Endothelial cell of umbilical vein (primary cell): ENCODE measurements at regions not wholly inside any gene's neighbourhood (a gene's known extent, or its start where the extent isn't known, plus 50 kb on each side); places are given as distances from the start of the nearest gene placed in this dataset.

Experiments
- BruUV-seq: library from RNA; stranded (reverse); fragments of 400-500 nt; replicated peaks from 2 replicates; lab custom pipeline; 2021; lab: Mats Ljungman, UMichigan
- CTCF ChIA-PET: fragments of 300-600, 350-600 bp; sonication (Branson Sonifier 250); formaldehyde crosslinking; loops from one replicate; lab custom pipeline; 2021; ENCODE audit warnings: antibody characterized with exemption, inconsistent platforms; lab: Charles Lee
- POLR2A ChIA-PET: fragments of 300-600, 350-600 bp; sonication (Branson Sonifier 250); formaldehyde crosslinking; loops from one replicate; lab custom pipeline; 2021; ENCODE audit warnings: antibody characterized with exemption, inconsistent platforms; lab: Charles Lee
- DNase-seq: peaks from one replicate; pipeline ENCODE4 v3.0.0-alpha.2; 2011; ENCODE audit warnings: low read depth, low spot score
- FAIRE-seq: peaks from 2 replicates; lab custom pipeline; 2011; peaks lifted over from hg19 to GRCh38; lab: Jason Lieb, UNC
- H2AFZ ChIP-seq: 2 replicates; pipeline ENCODE4 v1.6.0; 2012; ENCODE audit warnings: low read depth, low read length, control low read depth, inconsistent platforms
- H3K27ac ChIP-seq: 2 replicates; pipeline ENCODE4 v1.5.1; 2011; ENCODE audit warnings: low read depth, mild to moderate bottlenecking, control low read depth, low read length, moderate library complexity; ENCODE audit not compliant: insufficient read depth
- H3K27me3 ChIP-seq, 2 experiments: 2 replicates each; pipeline versions ENCODE4 v1.6.0 to v1.6.1; 2011; ENCODE audit warnings: low read length in 2 of 2, mixed read lengths in 1 of 2; ENCODE audit not compliant: control insufficient read depth in 2 of 2, insufficient read depth in 2 of 2
- H3K36me3 ChIP-seq, 2 experiments: 2 replicates in 1 of 2; 3 replicates in 1 of 2; pipeline ENCODE4 v1.5.1; 2011; ENCODE audit warnings: low read length in 2 of 2, mild to moderate bottlenecking in 1 of 2, moderate library complexity in 1 of 2; ENCODE audit not compliant: control insufficient read depth in 2 of 2, insufficient read depth in 2 of 2; ENCODE audit errors: extremely low read depth in 1 of 2
- H3K4me1 ChIP-seq: 3 replicates; pipeline ENCODE4 v1.5.1; 2011; ENCODE audit warnings: mild to moderate bottlenecking, low read length; ENCODE audit not compliant: control insufficient read depth, insufficient read depth; ENCODE audit errors: extremely low read depth
- H3K4me2 ChIP-seq: 2 replicates; pipeline ENCODE4 v1.6.1; 2011; ENCODE audit warnings: low read length, control low read depth, mixed read lengths; ENCODE audit not compliant: insufficient read depth
- H3K4me3 ChIP-seq, 3 experiments: fragments of 200-600 bp in 1 of 3; sonication (generic), shearing (Covaris generic) in 1 of 3; replicated peaks in 1 of 3; 2 replicates each; pipeline ENCODE4 v1.5.1; 2011 to 2016; ENCODE audit warnings: control low read depth in 3 of 3, low read length in 3 of 3, mild to moderate bottlenecking in 2 of 3, inconsistent platforms in 1 of 3, low read depth in 1 of 3, moderate library complexity in 1 of 3; ENCODE audit not compliant: insufficient read depth in 1 of 3
- H3K79me2 ChIP-seq: 2 replicates; pipeline ENCODE4 v1.6.0; 2012; ENCODE audit warnings: low read length, inconsistent platforms; ENCODE audit not compliant: control insufficient read depth, insufficient read depth
- H3K9ac ChIP-seq: replicated peaks from 2 replicates; pipeline ENCODE3; 2011; ENCODE audit warnings: low read length, control low read depth; ENCODE audit not compliant: insufficient read depth; ENCODE audit errors: extremely low read depth
- H3K9me1 ChIP-seq: replicated peaks from 3 replicates; pipeline ENCODE4 v1.6.0; 2011; ENCODE audit warnings: mild to moderate bottlenecking, low read length; ENCODE audit not compliant: control insufficient read depth, insufficient read depth; ENCODE audit errors: extremely low read depth
- H3K9me3 ChIP-seq: replicated peaks from 2 replicates; pipeline ENCODE4 v1.5.1; 2012; ENCODE audit warnings: low read length, inconsistent platforms; ENCODE audit not compliant: control insufficient read depth, insufficient read depth
- H4K20me1 ChIP-seq: replicated peaks from 2 replicates; pipeline ENCODE3; 2011; ENCODE audit warnings: mild to moderate bottlenecking, low read length; ENCODE audit not compliant: control insufficient read depth, insufficient read depth; ENCODE audit errors: extremely low read depth
- EZH2 ChIP-seq: IDR thresholded peaks from 2 replicates; pipeline ENCODE4 v1.6.1; 2012; ENCODE audit warnings: borderline replicate concordance, low read depth, mild to moderate bottlenecking, moderate library complexity, low read length, inconsistent platforms; ENCODE audit not compliant: severe bottlenecking
- FOS ChIP-seq: IDR thresholded peaks from 2 replicates; pipeline ENCODE4 v1.6.1; 2011; ENCODE audit warnings: mild to moderate bottlenecking, low read length, moderate library complexity, borderline replicate concordance; ENCODE audit not compliant: insufficient read depth
- GATA2 ChIP-seq: IDR thresholded peaks from 2 replicates; pipeline ENCODE4 v1.7.0; 2011; ENCODE audit warnings: low read depth, mild to moderate bottlenecking, moderate library complexity, mixed read lengths, low read length; ENCODE audit not compliant: insufficient read length, insufficient read depth
- MYC ChIP-seq: IDR thresholded peaks from one replicate; pipeline ENCODE4 v1.6.1; 2011; ENCODE audit warnings: mild to moderate bottlenecking, low read depth, low read length
- POLR2A ChIP-seq: IDR thresholded peaks from 2 replicates; pipeline ENCODE4 v1.6.1; 2012; ENCODE audit warnings: low read depth, mild to moderate bottlenecking, control low read depth, low read length
- dilution Hi-C: fragments of 300-500 bp; cut with MboI; formaldehyde crosslinking; loops from one replicate; pipeline ENCODE4 v1.15.0; 2019; ENCODE audit warnings: low sequenced_read_pairs; ENCODE audit not compliant: extremely low pct_ligation_motif_present
- intact Hi-C: fragments of 100-400 bp; cut with micrococcal nuclease; formaldehyde crosslinking; loops from one replicate; pipeline ENCODE4 v1.10.0; 2022
- TF ChIP-seq, protein P1 (sequence below): IDR thresholded peaks from 2 replicates; pipeline ENCODE4 v1.6.1; 2011; ENCODE audit not compliant: insufficient read depth, insufficient read length
- TF ChIP-seq, protein P2 (sequence below), 2 donors: IDR thresholded peaks; 1 replicate in 1 of 2; 2 replicates in 1 of 2; pipeline ENCODE4 v1.5.1; 2011; ENCODE audit warnings: low read length in 2 of 2, mild to moderate bottlenecking in 2 of 2, moderate library complexity in 2 of 2, control low read depth in 1 of 2, inconsistent platforms in 1 of 2, low read depth in 1 of 2; ENCODE audit not compliant: insufficient read depth in 1 of 2; ENCODE audit errors: extremely low read depth in 1 of 2

DNA sequence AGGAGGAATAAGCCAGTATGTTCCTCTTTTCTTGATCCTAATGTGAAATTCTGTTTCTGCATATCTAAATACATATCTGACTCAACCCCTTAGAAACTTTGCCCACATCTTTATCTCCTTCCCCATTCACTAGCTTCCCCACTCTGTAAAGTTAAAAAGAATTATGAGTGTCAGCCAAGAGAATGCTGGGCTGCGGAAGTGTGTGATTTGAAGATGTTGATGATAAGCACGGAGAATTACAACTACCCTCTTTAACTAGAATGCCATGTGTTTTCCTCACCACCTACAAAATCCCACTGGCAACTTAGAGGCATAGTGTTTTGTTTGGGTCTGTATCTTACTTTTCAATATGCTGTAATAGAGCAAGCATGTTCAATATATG lies 490.4 kb upstream of the FANCL start:
- Histone ChIP-seq H3K4me1 (peaks cover 2% of the 10 kb centered on the region), H3K9ac (no peak overlapping the region), H2AFZ (no peak overlapping the region), H3K79me2 (no peaks in the 10 kb centered on the region), H3K9me3 (no peaks in the 10 kb centered on the region), H3K4me3 (no peak overlapping the region), H3K9me1 (no peaks in the 10 kb centered on the region), H3K36me3 (no peaks in the 10 kb centered on the region), H4K20me1 (no peaks in the 10 kb centered on the region), H3K27ac (no peak overlapping the region), H3K4me2 (no peak overlapping the region), H3K27me3 (peaks cover 0 to 2% of the 10 kb centered on the region in 2 experiments)
- intact Hi-C loops, result no loop called here
- no peak for TF ChIP-seq MYC
- no peak for TF ChIP-seq EZH2
- TF ChIP-seq, protein P1, sequence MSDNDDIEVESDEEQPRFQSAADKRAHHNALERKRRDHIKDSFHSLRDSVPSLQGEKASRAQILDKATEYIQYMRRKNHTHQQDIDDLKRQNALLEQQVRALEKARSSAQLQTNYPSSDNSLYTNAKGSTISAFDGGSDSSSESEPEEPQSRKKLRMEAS, result no peak
- TF ChIP-seq, protein P2, sequence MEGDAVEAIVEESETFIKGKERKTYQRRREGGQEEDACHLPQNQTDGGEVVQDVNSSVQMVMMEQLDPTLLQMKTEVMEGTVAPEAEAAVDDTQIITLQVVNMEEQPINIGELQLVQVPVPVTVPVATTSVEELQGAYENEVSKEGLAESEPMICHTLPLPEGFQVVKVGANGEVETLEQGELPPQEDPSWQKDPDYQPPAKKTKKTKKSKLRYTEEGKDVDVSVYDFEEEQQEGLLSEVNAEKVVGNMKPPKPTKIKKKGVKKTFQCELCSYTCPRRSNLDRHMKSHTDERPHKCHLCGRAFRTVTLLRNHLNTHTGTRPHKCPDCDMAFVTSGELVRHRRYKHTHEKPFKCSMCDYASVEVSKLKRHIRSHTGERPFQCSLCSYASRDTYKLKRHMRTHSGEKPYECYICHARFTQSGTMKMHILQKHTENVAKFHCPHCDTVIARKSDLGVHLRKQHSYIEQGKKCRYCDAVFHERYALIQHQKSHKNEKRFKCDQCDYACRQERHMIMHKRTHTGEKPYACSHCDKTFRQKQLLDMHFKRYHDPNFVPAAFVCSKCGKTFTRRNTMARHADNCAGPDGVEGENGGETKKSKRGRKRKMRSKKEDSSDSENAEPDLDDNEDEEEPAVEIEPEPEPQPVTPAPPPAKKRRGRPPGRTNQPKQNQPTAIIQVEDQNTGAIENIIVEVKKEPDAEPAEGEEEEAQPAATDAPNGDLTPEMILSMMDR (IDR thresholded peaks at IDR 0.05; ENCODE audit: extremely low read depth in 1 of 2, insufficient read depth in 1 of 2, low read depth in 1 of 2, low read length in 2 of 2), result no peak
- TF ChIP-seq POLR2A, result no peak
- no peak for TF ChIP-seq FOS
- TF ChIP-seq GATA2, result peak; percentile 86
- ChIA-PET CTCF (interaction anchor here (0.8 to 1.3 kb wide), 4 partner anchors 10 to 1850 kb away, joined by 3 to 7 read pairs (median 3); no protein-coding TSS in a partner anchor), POLR2A (no interaction called here)
- no TSS peak for BruUV-seq
- DNase-seq, result peak; percentile 40
- dilution Hi-C loops, result no loop called here
- FAIRE-seq, result peak; percentile 65
